ENCODE measurements at regions not wholly inside any gene's neighbourhood (a gene's known extent, or its start where the extent isn't known, plus 50 kb on each side); places are given as distances from the start of the nearest gene placed in this dataset.

GRCh38 chr13:40141859-40142555 is 486.5 kb downstream of the COG6 start:
- H3K27ac ChIP-seq (ENCODE audit: low read length), result no peak overlapping the region
- H3K36me3 ChIP-seq (ENCODE audit: control insufficient read depth in 2 of 2, insufficient read depth in 2 of 2, low read length in 2 of 2), result no peaks in the 10 kb centered on the region
- no peaks in the 10 kb centered on the region for H3K27me3 ChIP-seq (ENCODE audit: control insufficient read depth in 1 of 2, insufficient read depth in 2 of 2, low read length in 2 of 2)
- no peak overlapping the region for H3K9ac ChIP-seq (ENCODE audit: low read length in 2 of 2)
- no peaks in the 10 kb centered on the region for H3K4me1 ChIP-seq (ENCODE audit: control insufficient read depth, insufficient read depth, low read length)
- no peaks in the 10 kb centered on the region for H3K9me3 ChIP-seq (ENCODE audit: control insufficient read depth in 2 of 2, low read length in 2 of 2)
- no peak overlapping the region for H3K4me3 ChIP-seq (ENCODE audit: low read length in 2 of 2)

GRCh38 chr13:40143106-40143505 is 487.6 kb downstream of the COG6 start:
- H3K27ac ChIP-seq (ENCODE audit: low read length), result no peak overlapping the region
- no peaks in the 10 kb centered on the region for H3K36me3 ChIP-seq (ENCODE audit: control insufficient read depth in 2 of 2, insufficient read depth in 2 of 2, low read length in 2 of 2)
- H3K27me3 ChIP-seq (ENCODE audit: control insufficient read depth in 1 of 2, insufficient read depth in 2 of 2, low read length in 2 of 2), result no peaks in the 10 kb centered on the region
- H3K9ac ChIP-seq (ENCODE audit: low read length in 2 of 2), result no peak overlapping the region
- H3K4me3 ChIP-seq (ENCODE audit: low read length in 2 of 2), result no peak overlapping the region
- no peaks in the 10 kb centered on the region for H3K4me1 ChIP-seq (ENCODE audit: control insufficient read depth, insufficient read depth, low read length)
- H3K9me3 ChIP-seq (ENCODE audit: control insufficient read depth in 2 of 2, low read length in 2 of 2), result no peaks in the 10 kb centered on the region

GRCh38 chr13:40143559-40143958 is 488.1 kb downstream of the COG6 start:
- Histone ChIP-seq H3K36me3 (ENCODE audit: control insufficient read depth in 2 of 2, insufficient read depth in 2 of 2, low read length in 2 of 2) (no peaks in the 10 kb centered on the region), H3K4me1 (ENCODE audit: control insufficient read depth, insufficient read depth, low read length) (no peaks in the 10 kb centered on the region), H3K27me3 (ENCODE audit: control insufficient read depth in 1 of 2, insufficient read depth in 2 of 2, low read length in 2 of 2) (no peaks in the 10 kb centered on the region), H3K27ac (ENCODE audit: low read length) (no peak overlapping the region), H3K9me3 (ENCODE audit: control insufficient read depth in 2 of 2, low read length in 2 of 2) (no peaks in the 10 kb centered on the region), H3K9ac (ENCODE audit: low read length in 2 of 2) (no peak overlapping the region), H3K4me3 (ENCODE audit: low read length in 2 of 2) (no peak overlapping the region)

- no peaks in the 10 kb centered on the region for H3K27me3 ChIP-seq (ENCODE audit: control insufficient read depth in 1 of 2, insufficient read depth in 2 of 2, low read length in 2 of 2)
- H3K9ac ChIP-seq (ENCODE audit: low read length in 2 of 2), result no peak overlapping the region
- H3K4me1 ChIP-seq (ENCODE audit: control insufficient read depth, insufficient read depth, low read length), result peaks cover 7% of the 10 kb centered on the region
- no peak overlapping the region for H3K27ac ChIP-seq (ENCODE audit: low read length)
- no peaks in the 10 kb centered on the region for H3K36me3 ChIP-seq (ENCODE audit: control insufficient read depth in 2 of 2, insufficient read depth in 2 of 2, low read length in 2 of 2)
- H3K4me3 ChIP-seq (ENCODE audit: low read length in 2 of 2), result no peak overlapping the region
- H3K9me3 ChIP-seq (ENCODE audit: control insufficient read depth in 2 of 2, low read length in 2 of 2), result no peaks in the 10 kb centered on the region
Observed at GRCh38 chr13:40145139-40145538, 489.7 kb downstream of the COG6 start.

GRCh38 chr13:40146063-40146462 is 490.6 kb downstream of the COG6 start:
- Histone ChIP-seq H3K27me3 (ENCODE audit: control insufficient read depth in 1 of 2, insufficient read depth in 2 of 2, low read length in 2 of 2) (no peaks in the 10 kb centered on the region), H3K9ac (ENCODE audit: low read length in 2 of 2) (no peak overlapping the region), H3K36me3 (ENCODE audit: control insufficient read depth in 2 of 2, insufficient read depth in 2 of 2, low read length in 2 of 2) (no peaks in the 10 kb centered on the region), H3K9me3 (ENCODE audit: control insufficient read depth in 2 of 2, low read length in 2 of 2) (no peaks in the 10 kb centered on the region), H3K27ac (ENCODE audit: low read length) (no peak overlapping the region), H3K4me1 (ENCODE audit: control insufficient read depth, insufficient read depth, low read length) (peaks cover 7% of the 10 kb centered on the region), H3K4me3 (ENCODE audit: low read length in 2 of 2) (no peak overlapping the region)

- no peak overlapping the region for H3K4me3 ChIP-seq (ENCODE audit: low read length in 2 of 2)
- H3K4me1 ChIP-seq (ENCODE audit: control insufficient read depth, insufficient read depth, low read length), result peaks cover 7% of the 10 kb centered on the region
Observed at GRCh38 chr13:40146611-40147117, 491.2 kb downstream of the COG6 start.

GRCh38 chr13:40148101-40148500 is 492.6 kb downstream of the COG6 start:
- Histone ChIP-seq H3K9me3 (ENCODE audit: control insufficient read depth in 2 of 2, low read length in 2 of 2) (no peaks in the 10 kb centered on the region), H3K36me3 (ENCODE audit: control insufficient read depth in 2 of 2, insufficient read depth in 2 of 2, low read length in 2 of 2) (no peaks in the 10 kb centered on the region), H3K9ac (ENCODE audit: low read length in 2 of 2) (no peak overlapping the region), H3K27ac (ENCODE audit: low read length) (no peak overlapping the region), H3K4me1 (ENCODE audit: control insufficient read depth, insufficient read depth, low read length) (peaks cover 7% of the 10 kb centered on the region), H3K27me3 (ENCODE audit: control insufficient read depth in 1 of 2, insufficient read depth in 2 of 2, low read length in 2 of 2) (no peaks in the 10 kb centered on the region), H3K4me3 (ENCODE audit: low read length in 2 of 2) (no peak overlapping the region)

More at GRCh38 chr13:40146611-40147117, 491.2 kb downstream of the COG6 start:
- H3K36me3 ChIP-seq (ENCODE audit: control insufficient read depth in 2 of 2, insufficient read depth in 2 of 2, low read length in 2 of 2), result no peaks in the 10 kb centered on the region
- H3K9ac ChIP-seq (ENCODE audit: low read length in 2 of 2), result no peak overlapping the region
- H3K27me3 ChIP-seq (ENCODE audit: control insufficient read depth in 1 of 2, insufficient read depth in 2 of 2, low read length in 2 of 2), result no peaks in the 10 kb centered on the region
- H3K9me3 ChIP-seq (ENCODE audit: control insufficient read depth in 2 of 2, low read length in 2 of 2), result no peaks in the 10 kb centered on the region
- H3K27ac ChIP-seq (ENCODE audit: low read length), result no peak overlapping the region

- Histone ChIP-seq H3K4me3 (ENCODE audit: low read length in 2 of 2) (no peak overlapping the region), H3K9me3 (ENCODE audit: control insufficient read depth in 2 of 2, low read length in 2 of 2) (no peaks in the 10 kb centered on the region), H3K4me1 (ENCODE audit: control insufficient read depth, insufficient read depth, low read length) (peaks cover 7% of the 10 kb centered on the region), H3K36me3 (ENCODE audit: control insufficient read depth in 2 of 2, insufficient read depth in 2 of 2, low read length in 2 of 2) (no peaks in the 10 kb centered on the region), H3K27ac (ENCODE audit: low read length) (no peak overlapping the region), H3K9ac (ENCODE audit: low read length in 2 of 2) (no peak overlapping the region), H3K27me3 (ENCODE audit: control insufficient read depth in 1 of 2, insufficient read depth in 2 of 2, low read length in 2 of 2) (no peaks in the 10 kb centered on the region)
Observed at GRCh38 chr13:40148742-40149141, 493.3 kb downstream of the COG6 start.

- peak overlapping the region; percentile 64 for H3K27ac ChIP-seq (ENCODE audit: low read length)
- no peaks in the 10 kb centered on the region for H3K36me3 ChIP-seq (ENCODE audit: control insufficient read depth in 2 of 2, insufficient read depth in 2 of 2, low read length in 2 of 2)
- H3K9me3 ChIP-seq (ENCODE audit: control insufficient read depth in 2 of 2, low read length in 2 of 2), result no peaks in the 10 kb centered on the region
- no peaks in the 10 kb centered on the region for H3K27me3 ChIP-seq (ENCODE audit: control insufficient read depth in 1 of 2, insufficient read depth in 2 of 2, low read length in 2 of 2)
- peaks cover 7% of the 10 kb centered on the region for H3K4me1 ChIP-seq (ENCODE audit: control insufficient read depth, insufficient read depth, low read length)
- H3K4me3 ChIP-seq (ENCODE audit: low read length in 2 of 2), result no peak overlapping the region
- no peak overlapping the region for H3K9ac ChIP-seq (ENCODE audit: low read length in 2 of 2)
Observed at GRCh38 chr13:40149611-40150274, 494.3 kb downstream of the COG6 start.

- no peaks in the 10 kb centered on the region for H3K27me3 ChIP-seq (ENCODE audit: control insufficient read depth in 1 of 2, insufficient read depth in 2 of 2, low read length in 2 of 2)
- H3K9ac ChIP-seq (ENCODE audit: low read length in 2 of 2), result no peak overlapping the region
- H3K36me3 ChIP-seq (ENCODE audit: control insufficient read depth in 2 of 2, insufficient read depth in 2 of 2, low read length in 2 of 2), result no peaks in the 10 kb centered on the region
- H3K27ac ChIP-seq (ENCODE audit: low read length), result no peak overlapping the region
- no peak overlapping the region for H3K4me3 ChIP-seq (ENCODE audit: low read length in 2 of 2)
- H3K4me1 ChIP-seq (ENCODE audit: control insufficient read depth, insufficient read depth, low read length), result peaks cover 7% of the 10 kb centered on the region
- no peaks in the 10 kb centered on the region for H3K9me3 ChIP-seq (ENCODE audit: control insufficient read depth in 2 of 2, low read length in 2 of 2)
Observed at GRCh38 chr13:40151673-40152072, 496.2 kb downstream of the COG6 start.

- H3K27me3 ChIP-seq (ENCODE audit: control insufficient read depth in 1 of 2, insufficient read depth in 2 of 2, low read length in 2 of 2), result no peaks in the 10 kb centered on the region
- no peaks in the 10 kb centered on the region for H3K9me3 ChIP-seq (ENCODE audit: control insufficient read depth in 2 of 2, low read length in 2 of 2)
- H3K36me3 ChIP-seq (ENCODE audit: control insufficient read depth in 2 of 2, insufficient read depth in 2 of 2, low read length in 2 of 2), result no peaks in the 10 kb centered on the region
- no peak overlapping the region for H3K9ac ChIP-seq (ENCODE audit: low read length in 2 of 2)
- H3K27ac ChIP-seq (ENCODE audit: low read length), result no peak overlapping the region
- no peak overlapping the region for H3K4me3 ChIP-seq (ENCODE audit: low read length in 2 of 2)
- peaks cover 7% of the 10 kb centered on the region for H3K4me1 ChIP-seq (ENCODE audit: control insufficient read depth, insufficient read depth, low read length)
Observed at GRCh38 chr13:40152145-40152544, 496.7 kb downstream of the COG6 start.
